GM21717 (cell line): ENCODE measurements at regions not wholly inside any gene's neighbourhood (a gene's known extent, or its start where the extent isn't known, plus 50 kb on each side); places are given as distances from the start of the nearest gene placed in this dataset.
"Not testable (repeated sequence)": the region's sequence is repeated elsewhere in the genome, so short reads cannot be mapped to it uniquely, and the experiment has no call there.

Experiments
- ATAC-seq: cut with Tn5 transposase; IDR thresholded peaks from one replicate; pipeline ENCODE4 v1.9.1; 2021; ENCODE audit warnings: mild to moderate bottlenecking, moderate library complexity; ENCODE audit not compliant: unreplicated experiment

- ATAC-seq, result no peak
Measured at GRCh38 chr16:66035096-66035495, 331.4 kb upstream of the CDH5 start.

GRCh38 chr16:66032841-66033240 is 333.6 kb upstream of the CDH5 start:
- ATAC-seq, result no peak

- ATAC-seq, result no peak
Measured at GRCh38 chr16:66030036-66030435, 336.5 kb upstream of the CDH5 start.

- no peak for ATAC-seq
Measured at GRCh38 chr16:66028510-66029216, 337.8 kb upstream of the CDH5 start.

GRCh38 chr16:66026787-66027330 is 339.6 kb upstream of the CDH5 start:
- ATAC-seq, result no peak

GRCh38 chr16:66026211-66026610 is 340.3 kb upstream of the CDH5 start:
- ATAC-seq, result no peak

- no peak for ATAC-seq
Measured at GRCh38 chr16:66025751-66026150, 340.7 kb upstream of the CDH5 start.

GRCh38 chr16:66024567-66024966 is 341.9 kb upstream of the CDH5 start:
- ATAC-seq, result not testable (repeated sequence)

- ATAC-seq, result no peak
Measured at GRCh38 chr16:66023481-66023880, 343.0 kb upstream of the CDH5 start.

- no peak for ATAC-seq
Measured at GRCh38 chr16:66020642-66021041, 345.8 kb upstream of the CDH5 start.

GRCh38 chr16:66020046-66020445 is 346.4 kb upstream of the CDH5 start:
- ATAC-seq, result no peak

GRCh38 chr16:66019502-66019901 is 347.0 kb upstream of the CDH5 start:
- ATAC-seq, result not testable (repeated sequence)

GRCh38 chr16:66014221-66014620 is 352.3 kb upstream of the CDH5 start:
- no peak for ATAC-seq

GRCh38 chr16:66013486-66013885 is 353.0 kb upstream of the CDH5 start:
- no peak for ATAC-seq

- no peak for ATAC-seq
Measured at GRCh38 chr16:66008136-66008535, 358.4 kb upstream of the CDH5 start.

GRCh38 chr16:66007717-66008116 is 358.8 kb upstream of the CDH5 start:
- no peak for ATAC-seq

GRCh38 chr16:66006485-66006884 is 360.0 kb upstream of the CDH5 start:
- no peak for ATAC-seq

- ATAC-seq, result no peak
Measured at GRCh38 chr16:66004699-66005098, 361.8 kb upstream of the CDH5 start.

- ATAC-seq, result no peak
Measured at GRCh38 chr16:66003201-66003600, 363.3 kb upstream of the CDH5 start.

GRCh38 chr16:66002601-66003000 is 363.9 kb upstream of the CDH5 start:
- no peak for ATAC-seq

- ATAC-seq, result no peak
Measured at GRCh38 chr16:66001432-66001831, 365.1 kb upstream of the CDH5 start.

GRCh38 chr16:65998443-65998842 is 368.0 kb upstream of the CDH5 start:
- ATAC-seq, result no peak

GRCh38 chr16:65994291-65994690 is 372.2 kb upstream of the CDH5 start:
- no peak for ATAC-seq
